ENCODE measurements at regions not wholly inside any gene's neighbourhood (a gene's known extent, or its start where the extent isn't known, plus 50 kb on each side); places are given as distances from the start of the nearest gene placed in this dataset.
"Not testable (repeated sequence)": the region's sequence is repeated elsewhere in the genome, so short reads cannot be mapped to it uniquely, and the experiment has no call there.

DNA sequence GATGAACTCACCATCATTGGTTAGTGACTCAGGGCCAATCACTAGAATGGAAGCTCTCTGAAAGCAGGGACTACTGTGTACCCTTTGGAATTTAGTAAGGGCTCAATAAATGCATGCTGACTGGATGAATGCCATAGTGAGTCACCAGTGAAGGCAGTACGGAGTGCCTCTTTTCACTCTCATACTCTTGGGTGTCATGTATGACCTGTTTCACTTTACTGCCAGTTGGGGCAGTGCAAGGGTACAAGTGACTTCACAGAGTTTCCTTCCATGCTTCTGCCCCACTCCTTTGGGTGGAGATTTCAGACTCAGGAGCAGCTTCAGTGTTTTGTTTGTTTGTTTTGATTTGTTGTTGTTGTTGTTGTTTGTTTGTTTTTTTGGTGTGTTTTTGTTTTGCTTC is 57.7 kb downstream of the SOX3 start:
- no peak for DNase-seq

GRCh38 chrX:140440876-140441275 is 64.0 kb downstream of the SOX3 start:
- no peak for DNase-seq

GRCh38 chrX:140439476-140439875 is 65.4 kb downstream of the SOX3 start:
- peak; percentile 1 for DNase-seq

DNA sequence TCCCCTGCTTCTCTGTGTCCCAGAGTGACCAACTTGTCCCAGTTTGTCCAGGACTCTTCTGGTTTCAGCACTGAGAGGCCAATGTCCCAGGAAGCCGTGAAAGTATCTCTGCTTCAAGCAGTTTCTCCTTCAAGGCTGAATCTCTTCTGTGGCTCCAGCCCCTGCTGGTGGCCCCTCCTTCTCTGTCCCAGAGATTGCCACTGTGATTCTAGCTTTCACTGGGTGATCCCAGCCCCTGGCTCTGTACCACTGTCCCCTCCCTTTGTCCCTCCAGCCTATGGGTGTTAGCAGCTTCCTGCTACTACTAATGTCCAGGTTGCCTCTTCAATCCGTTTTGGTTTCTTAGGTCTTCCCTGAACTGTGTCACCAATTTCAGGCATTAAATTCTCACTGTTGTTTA is 70.5 kb downstream of the SOX3 start:
- DNase-seq: no peak

GRCh38 chrX:140433582-140433981 is 71.3 kb downstream of the SOX3 start:
- no peak for DNase-seq

- DNase-seq: no peak
Observed at GRCh38 chrX:140432346-140433175, 72.3 kb downstream of the SOX3 start.

GRCh38 chrX:140431521-140431920 is 73.3 kb downstream of the SOX3 start:
- no peak for DNase-seq

DNA sequence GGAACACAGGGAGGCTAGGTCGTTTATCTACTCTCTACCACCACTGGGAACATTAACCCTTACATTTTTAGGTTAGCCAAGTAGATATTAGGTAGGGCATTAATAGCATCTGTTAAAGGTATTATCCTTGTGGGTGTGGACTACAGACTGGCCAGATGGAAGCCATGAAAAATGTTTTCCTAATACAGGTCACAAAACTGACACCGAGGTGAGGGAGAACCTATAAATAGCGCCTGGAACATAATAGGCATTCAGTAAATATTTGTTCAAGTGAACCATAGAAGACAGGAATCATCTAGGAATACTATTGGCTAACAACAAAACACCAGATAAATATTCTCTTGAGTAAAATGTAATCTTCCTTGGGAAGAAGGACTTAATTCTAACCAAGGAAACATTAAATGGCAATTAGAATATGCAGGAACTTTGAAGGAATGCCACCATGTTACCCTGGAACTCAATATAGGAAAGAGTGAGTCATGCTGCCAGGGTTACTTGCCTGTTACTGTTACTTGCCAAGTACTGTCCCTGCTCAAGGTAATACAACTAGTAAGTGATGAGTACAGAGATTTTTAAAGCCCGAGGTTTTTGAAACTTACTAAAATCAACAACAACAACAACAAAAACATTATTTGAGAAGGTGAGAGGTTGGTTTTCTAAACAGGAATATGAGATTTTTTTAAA is 79.0 kb downstream of the SOX3 start:
- no peak for DNase-seq

DNA sequence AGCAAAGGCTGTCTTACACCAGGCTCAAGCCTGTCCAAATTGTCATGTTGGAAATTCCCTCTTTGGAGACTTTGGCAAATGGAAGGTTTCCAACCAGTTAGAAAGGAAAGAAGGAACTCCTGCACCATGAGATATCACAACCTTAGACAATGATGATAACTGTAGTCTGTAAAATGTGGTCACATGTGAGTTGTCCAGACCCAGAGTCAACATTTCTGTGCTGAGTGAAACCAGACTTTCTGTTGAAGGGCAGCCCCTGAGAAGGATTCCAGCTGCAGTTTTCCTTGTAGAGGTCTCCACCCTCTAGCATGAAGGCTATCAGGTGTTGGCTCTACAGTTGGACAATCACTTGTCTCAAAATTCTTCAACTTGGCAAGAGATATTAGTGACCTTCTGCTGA is 82.4 kb downstream of the SOX3 start:
- DNase-seq: no peak

DNA sequence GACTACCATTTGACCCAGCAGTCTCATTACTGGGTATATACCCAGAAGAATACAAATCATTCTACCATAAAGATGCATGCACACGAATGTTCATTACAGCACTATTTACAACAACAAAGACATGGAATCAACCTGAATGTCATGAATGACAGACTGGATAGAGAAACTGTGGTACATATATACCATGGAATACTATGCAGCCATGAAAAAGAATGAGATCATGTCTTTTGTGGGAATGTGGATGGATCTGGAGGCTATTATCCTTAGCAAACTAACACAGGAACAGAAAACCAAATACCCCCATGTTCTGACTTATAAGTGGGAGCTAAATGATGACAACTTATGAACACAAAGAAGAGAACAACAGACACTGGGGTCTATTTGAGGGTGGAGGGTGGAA is 102.7 kb downstream of the SOX3 start:
- DNase-seq: not testable (repeated sequence)

DNA sequence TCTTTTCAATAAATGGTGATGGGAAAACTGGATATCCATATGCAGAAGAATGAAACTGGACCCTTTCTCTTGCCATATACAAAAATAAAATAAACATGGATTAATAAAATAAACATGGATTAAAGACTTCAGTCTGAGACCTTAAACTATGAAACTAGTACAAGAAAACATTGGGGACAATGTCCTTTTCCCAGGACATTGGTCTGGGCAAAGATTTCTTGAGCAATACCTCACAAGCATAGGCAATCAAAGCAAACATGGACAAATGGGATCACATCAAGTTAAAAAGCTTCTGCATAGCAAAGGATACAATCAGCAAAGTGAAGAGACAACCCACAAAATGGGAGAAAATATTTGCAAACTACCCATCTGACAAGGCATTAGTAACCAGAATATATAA is 108.5 kb downstream of the SOX3 start:
- not testable (repeated sequence) for DNase-seq

DNA sequence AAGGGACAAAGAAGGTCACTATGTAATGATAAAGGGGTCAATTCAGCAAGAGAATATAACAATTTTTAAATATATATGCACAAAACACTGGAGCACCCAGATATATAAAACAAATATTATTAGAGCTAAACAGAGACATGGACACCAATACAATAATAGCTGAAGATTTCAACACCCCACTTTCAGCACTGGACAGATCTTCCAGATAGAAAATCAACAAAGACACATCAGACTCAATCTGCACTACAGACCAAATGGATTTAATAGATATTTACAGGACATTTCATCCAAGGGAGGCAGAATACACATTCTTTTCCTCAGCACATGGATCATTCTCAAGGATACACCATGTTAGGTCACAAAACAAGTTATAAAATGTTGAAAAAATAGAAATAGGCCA is 111.4 kb downstream of the SOX3 start:
- DNase-seq: no peak

DNA sequence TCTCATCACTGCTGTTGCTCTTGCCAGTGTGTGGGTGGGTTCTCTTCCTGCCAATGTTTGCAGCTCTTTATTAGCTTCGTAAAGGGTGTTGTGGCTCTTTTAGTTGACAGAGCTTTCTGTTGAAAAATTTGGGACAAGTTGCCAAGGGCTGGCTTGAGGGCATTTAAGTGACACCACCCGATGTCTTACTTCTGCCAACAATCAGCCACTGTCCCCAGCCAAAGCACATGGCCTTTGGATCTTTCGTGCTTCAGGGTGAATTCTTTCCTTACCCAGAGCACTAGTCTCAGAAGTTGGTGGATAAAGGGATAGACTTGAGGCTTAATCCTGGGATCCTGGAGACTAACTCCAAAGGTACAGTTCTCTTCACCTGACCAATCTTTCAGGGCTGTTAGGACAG is 113.6 kb downstream of the SOX3 start:
- DNase-seq: no peak

DNA sequence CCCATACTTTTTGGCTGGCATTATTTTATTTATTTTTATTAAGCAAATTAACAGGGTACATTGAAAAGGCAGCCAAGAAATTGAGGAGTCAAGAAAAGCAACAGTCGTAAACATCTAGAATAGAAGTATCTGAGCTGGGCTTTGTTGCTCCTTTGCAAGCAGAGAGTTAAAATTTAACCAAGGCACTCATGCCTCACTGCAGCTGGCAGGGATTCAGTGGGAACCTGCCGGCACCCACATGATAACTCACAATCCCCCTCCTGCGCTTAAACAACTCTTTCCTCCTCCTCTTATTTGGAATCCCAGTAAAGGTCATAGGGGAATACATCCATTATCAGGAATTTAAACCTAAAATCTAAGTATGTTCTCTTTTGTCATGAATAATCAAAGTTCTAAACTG is 115.5 kb downstream of the SOX3 start:
- no peak for DNase-seq

- no peak for DNase-seq
Observed at GRCh38 chrX:140362861-140363260, 142.0 kb downstream of the SOX3 start.

DNA sequence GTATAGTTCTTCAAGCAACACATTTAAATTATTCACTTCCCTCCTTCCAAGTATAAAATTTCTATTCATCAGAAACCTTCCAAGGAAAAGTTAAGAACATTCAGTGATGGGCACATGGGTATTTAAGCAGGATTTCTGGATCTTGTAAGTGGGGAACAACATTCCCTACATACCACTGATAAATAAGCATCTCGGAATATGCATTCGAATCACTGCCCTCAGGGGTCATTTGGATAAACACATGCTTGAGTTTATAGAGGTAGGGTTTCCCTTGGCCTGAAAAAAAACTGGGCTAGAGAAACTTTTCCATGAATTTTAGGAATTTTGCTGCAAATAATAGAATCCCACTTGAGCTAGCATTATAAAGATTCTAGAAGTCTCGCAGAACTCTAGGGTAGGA is 143.9 kb downstream of the SOX3 start:
- no peak for DNase-seq

DNA sequence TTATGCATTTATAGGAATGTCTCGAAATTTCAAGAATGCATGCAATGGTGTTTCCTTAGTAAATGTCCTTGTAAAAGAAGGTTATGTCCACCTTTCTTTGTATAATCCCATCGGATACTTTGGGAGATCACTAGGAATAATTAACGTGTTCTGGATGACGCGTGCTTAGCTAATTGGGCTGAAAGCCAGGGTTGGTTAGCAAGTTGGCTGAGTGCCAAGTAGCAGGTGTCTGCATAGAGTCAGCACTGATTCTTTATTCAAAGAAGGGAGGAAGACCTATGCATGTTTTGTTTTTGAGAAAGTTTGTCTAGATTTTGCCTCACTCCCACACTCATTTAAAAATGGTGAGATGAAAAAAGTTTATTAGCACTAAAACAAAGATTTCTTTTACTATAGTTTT is 144.6 kb downstream of the SOX3 start:
- DNase-seq: no peak

DNA sequence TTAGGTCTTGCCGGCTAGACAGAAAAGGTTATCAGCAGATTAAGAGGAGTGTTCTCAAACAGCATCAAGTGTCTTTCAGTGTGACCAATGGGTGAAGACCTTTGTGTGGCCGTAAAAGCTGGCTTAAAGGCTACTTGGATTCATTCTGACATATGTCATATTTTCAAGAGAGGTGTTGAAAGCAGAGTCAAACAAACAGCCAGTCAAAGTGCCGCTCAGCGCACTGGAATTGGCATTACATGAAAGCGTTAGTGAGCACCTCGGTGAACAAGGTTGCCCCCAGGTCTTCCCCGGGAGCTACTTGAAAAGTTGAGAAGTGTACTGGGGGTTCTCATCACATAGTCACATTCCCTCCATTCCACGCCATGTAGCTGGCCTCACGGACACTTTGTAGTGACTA is 148.9 kb downstream of the SOX3 start:
- no peak for DNase-seq

DNA sequence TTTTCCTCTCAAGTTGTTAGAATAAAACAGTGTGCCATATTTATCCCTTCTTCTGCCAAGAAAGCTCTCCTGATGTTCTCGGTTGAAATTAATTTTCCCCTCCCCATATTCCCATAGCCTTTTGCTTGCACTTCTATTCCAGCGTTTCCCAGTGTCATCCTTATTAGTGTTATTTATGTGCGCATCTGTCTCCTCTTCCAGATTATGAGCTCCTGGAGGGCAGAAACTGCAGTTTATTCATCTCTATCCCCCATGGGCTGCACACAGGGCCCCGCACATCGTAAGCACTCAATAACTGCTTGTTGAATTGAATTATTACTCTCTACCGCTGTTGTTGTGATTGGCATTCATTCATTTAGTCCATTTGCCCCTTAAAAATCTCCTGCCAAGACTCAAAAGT is 149.4 kb downstream of the SOX3 start:
- no peak for DNase-seq

GRCh38 chrX:140354431-140355120 is 150.3 kb downstream of the SOX3 start:
- DNase-seq: no peak

- DNase-seq: no peak
Observed at GRCh38 chrX:140346729-140347128, 158.1 kb downstream of the SOX3 start.

DNA sequence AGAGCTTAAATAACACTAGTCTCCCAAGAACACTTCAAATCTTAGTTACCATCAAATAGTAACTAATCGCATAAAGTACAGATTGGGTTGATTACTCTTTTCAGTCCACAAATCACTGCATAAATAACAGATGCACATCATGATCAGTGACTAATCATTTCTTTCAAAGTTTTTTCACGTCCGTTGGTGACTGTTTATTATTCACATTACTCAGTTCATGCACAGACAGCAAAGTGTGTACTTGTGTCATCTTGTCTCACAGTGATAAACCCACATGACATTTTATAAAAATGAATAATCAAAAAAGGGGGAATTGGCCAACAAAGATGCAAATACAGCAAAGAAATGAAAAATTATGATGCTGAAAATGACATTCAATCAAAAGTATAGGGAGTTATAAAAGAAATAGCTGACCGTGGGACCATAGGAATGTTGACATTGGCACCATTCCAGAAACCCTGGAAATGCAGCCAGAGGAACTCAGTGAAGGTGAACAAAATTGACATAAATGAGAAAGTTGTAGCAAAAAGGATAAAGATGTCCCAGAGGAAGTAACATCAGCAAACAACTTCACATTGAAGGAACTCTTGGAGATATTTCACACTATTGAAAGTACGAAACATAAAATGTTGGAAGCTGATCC is 161.5 kb downstream of the SOX3 start:
- no peak for DNase-seq

GRCh38 chrX:140342410-140342809 is 162.5 kb downstream of the SOX3 start:
- DNase-seq: no peak

DNA sequence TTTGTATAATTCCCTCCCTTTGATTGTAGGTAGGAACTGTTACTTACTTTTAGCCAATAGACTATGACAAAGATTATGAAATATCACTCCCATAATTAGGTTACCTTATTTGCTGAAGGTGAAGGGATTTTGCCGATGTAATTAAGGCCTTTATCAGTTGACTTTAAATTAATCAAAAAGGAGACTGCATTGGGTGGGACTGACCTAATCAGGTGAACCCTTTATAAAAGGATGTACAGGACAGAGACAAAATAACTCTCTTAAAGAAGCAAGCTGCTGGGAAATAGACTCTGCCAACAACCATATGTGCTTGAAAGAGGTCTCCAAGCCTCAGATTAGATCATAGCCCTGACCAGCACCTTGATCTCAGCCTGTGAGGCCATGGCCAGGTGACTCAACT is 167.6 kb downstream of the SOX3 start:
- DNase-seq: no peak
